ENCODE measurements at regions not wholly inside any gene's neighbourhood (a gene's known extent, or its start where the extent isn't known, plus 50 kb on each side); places are given as distances from the start of the nearest gene placed in this dataset.

GRCh38 chr5:160923411-160923810 lies 71.4 kb upstream of the ATP10B start:
- TF ChIP-seq CTCF (IDR thresholded peaks at IDR 0.05; ENCODE audit: poor library complexity): no peak
- TF ChIP-seq EZH2 (IDR thresholded peaks at IDR 0.05; ENCODE audit: borderline replicate concordance): no peak
